C4-2B (cell line): ENCODE measurements at regions not wholly inside any gene's neighbourhood (a gene's known extent, or its start where the extent isn't known, plus 50 kb on each side); places are given as distances from the start of the nearest gene placed in this dataset.

ENCODE experiments used
- ZFX ChIP-seq: fragments of 450-650 bp; IDR thresholded peaks from 2 replicates; pipeline ENCODE4 v1.6.1; 2017
- TF ChIP-seq, protein P1 (sequence below): fragments of 450-650 bp; conservative IDR thresholded peaks from 2 replicates; pipeline ENCODE4 v1.5.1; 2017; ENCODE audit warnings: mild to moderate bottlenecking

DNA sequence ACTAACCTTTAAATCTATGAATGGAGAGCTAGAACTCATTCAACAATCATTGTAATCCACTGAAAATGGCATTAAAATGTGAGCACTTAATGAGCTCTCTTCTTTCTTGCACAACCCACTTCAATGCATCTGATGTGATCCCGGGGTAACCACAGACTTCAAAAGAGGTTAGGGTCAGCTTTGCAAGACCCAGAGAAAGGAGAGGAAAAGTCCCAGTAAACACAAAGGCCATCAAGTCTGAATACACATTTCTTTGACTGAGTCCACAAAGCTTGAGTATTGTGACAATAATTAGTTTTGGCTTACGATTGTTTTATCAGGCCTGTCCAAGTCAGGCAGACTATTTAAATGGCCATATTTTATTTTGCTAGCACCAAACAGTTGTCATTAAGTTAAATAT, 148.8 kb upstream of the ZNF608 start:
- TF ChIP-seq, protein P1, sequence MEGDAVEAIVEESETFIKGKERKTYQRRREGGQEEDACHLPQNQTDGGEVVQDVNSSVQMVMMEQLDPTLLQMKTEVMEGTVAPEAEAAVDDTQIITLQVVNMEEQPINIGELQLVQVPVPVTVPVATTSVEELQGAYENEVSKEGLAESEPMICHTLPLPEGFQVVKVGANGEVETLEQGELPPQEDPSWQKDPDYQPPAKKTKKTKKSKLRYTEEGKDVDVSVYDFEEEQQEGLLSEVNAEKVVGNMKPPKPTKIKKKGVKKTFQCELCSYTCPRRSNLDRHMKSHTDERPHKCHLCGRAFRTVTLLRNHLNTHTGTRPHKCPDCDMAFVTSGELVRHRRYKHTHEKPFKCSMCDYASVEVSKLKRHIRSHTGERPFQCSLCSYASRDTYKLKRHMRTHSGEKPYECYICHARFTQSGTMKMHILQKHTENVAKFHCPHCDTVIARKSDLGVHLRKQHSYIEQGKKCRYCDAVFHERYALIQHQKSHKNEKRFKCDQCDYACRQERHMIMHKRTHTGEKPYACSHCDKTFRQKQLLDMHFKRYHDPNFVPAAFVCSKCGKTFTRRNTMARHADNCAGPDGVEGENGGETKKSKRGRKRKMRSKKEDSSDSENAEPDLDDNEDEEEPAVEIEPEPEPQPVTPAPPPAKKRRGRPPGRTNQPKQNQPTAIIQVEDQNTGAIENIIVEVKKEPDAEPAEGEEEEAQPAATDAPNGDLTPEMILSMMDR, result no peak
- no peak for TF ChIP-seq ZFX
